GM23338 (cell line): ENCODE measurements at regions not wholly inside any gene's neighbourhood (a gene's known extent, or its start where the extent isn't known, plus 50 kb on each side); places are given as distances from the start of the nearest gene placed in this dataset.

Experiments used
- ATAC-seq: fragments of 200-7000 bp; cut with Tn5 transposase; 3 replicates; pipeline ENCODE4 v1.9.1; 2020
- DNase-seq: peaks from one replicate; pipeline ENCODE4 v3.0.0-alpha.2; 2015; ENCODE audit warnings: low spot score
- H2AFZ ChIP-seq: fragments of 200-600 bp; sonication (generic); 2 replicates; pipeline ENCODE4 v1.8.0; 2016; ENCODE audit warnings: antibody characterized with exemption, mild to moderate bottlenecking, moderate library complexity
- H3F3A ChIP-seq: fragments of 200-600 bp; sonication (generic); replicated peaks from 2 replicates; pipeline ENCODE4 v1.8.0; 2017; ENCODE audit warnings: antibody characterized with exemption, mixed run types, low read depth
- H3K27ac ChIP-seq: fragments of 200-600 bp; sonication (generic); 2 replicates; pipeline ENCODE4 v1.6.1; 2016; ENCODE audit warnings: low read depth
- H3K27me3 ChIP-seq: fragments of 200-600 bp; sonication (generic); 2 replicates; pipeline ENCODE4 v1.8.0; 2016; ENCODE audit warnings: mild to moderate bottlenecking, mixed run types, moderate library complexity; ENCODE audit not compliant: insufficient read depth
- H3K36me3 ChIP-seq: fragments of 200-600 bp; sonication (generic); 2 replicates; pipeline ENCODE4 v1.8.0; 2016; ENCODE audit warnings: mild to moderate bottlenecking; ENCODE audit not compliant: insufficient read depth
- H3K4me1 ChIP-seq: fragments of 200-600 bp; sonication (generic); 2 replicates; pipeline ENCODE4 v1.8.0; 2016; ENCODE audit warnings: mild to moderate bottlenecking, moderate library complexity; ENCODE audit not compliant: insufficient read depth
- H3K4me2 ChIP-seq: fragments of 200-600 bp; sonication (generic); 2 replicates; pipeline ENCODE4 v1.7.1; 2017; ENCODE audit warnings: mixed run types
- H3K4me3 ChIP-seq: fragments of 200-600 bp; sonication (generic); 2 replicates; pipeline ENCODE4 v1.6.1; 2016; ENCODE audit warnings: mixed run types
- H3K79me2 ChIP-seq: fragments of 200-600 bp; sonication (generic); replicated peaks from 2 replicates; pipeline ENCODE4 v1.8.0; 2017; ENCODE audit warnings: mild to moderate bottlenecking; ENCODE audit not compliant: insufficient read depth
- H3K9me2 ChIP-seq: fragments of 200-600 bp; sonication (generic); 2 replicates; pipeline ENCODE4 v1.8.0; 2017; ENCODE audit not compliant: insufficient read depth
- H4K20me1 ChIP-seq: fragments of 200-600 bp; sonication (generic); replicated peaks from 2 replicates; pipeline ENCODE4 v1.8.0; 2017; ENCODE audit warnings: mild to moderate bottlenecking; ENCODE audit not compliant: insufficient read depth
- H3K27ac Mint-ChIP-seq: 2 replicates; pipeline ENCODE4 v1.8.0; 2020; ENCODE audit warnings: inconsistent platforms, mild to moderate bottlenecking, moderate library complexity, mixed read lengths
- H3K27me3 Mint-ChIP-seq: 3 replicates; pipeline ENCODE4 v1.8.0; 2022; ENCODE audit warnings: low read depth, mild to moderate bottlenecking, moderate library complexity, mixed read lengths, inconsistent platforms; ENCODE audit not compliant: insufficient read depth, poor library complexity
- H3K36me3 Mint-ChIP-seq: 3 replicates; pipeline ENCODE4 v1.8.0; 2021; ENCODE audit warnings: low read depth, mild to moderate bottlenecking, inconsistent platforms, moderate library complexity, mixed read lengths
- H3K4me1 Mint-ChIP-seq: 3 replicates; pipeline ENCODE4 v1.8.0; 2020; ENCODE audit warnings: mild to moderate bottlenecking, inconsistent platforms, mixed read lengths
- H3K4me3 Mint-ChIP-seq: 3 replicates; pipeline ENCODE4 v1.8.0; 2021; ENCODE audit warnings: moderate library complexity, mild to moderate bottlenecking, inconsistent platforms, mixed read lengths
- H3K9me3 Mint-ChIP-seq: 3 replicates; pipeline ENCODE4 v1.8.0; 2020; ENCODE audit warnings: moderate library complexity, mild to moderate bottlenecking, inconsistent platforms, mixed read lengths
- CREB1 ChIP-seq: fragments of 250-450 bp; sonication (Bioruptor Pico); IDR thresholded peaks from 2 replicates; pipeline ENCODE4 v1.5.0; 2020; ENCODE audit warnings: low read depth, mild to moderate bottlenecking, moderate library complexity
- EZH2phosphoT487 ChIP-seq: fragments of 200-600 bp; sonication (generic); IDR thresholded peaks from one replicate; pipeline ENCODE4 v1.8.1; 2018; ENCODE audit warnings: antibody characterized with exemption; ENCODE audit not compliant: unreplicated experiment
- JUNB ChIP-seq: IDR thresholded peaks from one replicate; pipeline ENCODE4 v1.6.1; 2016; ENCODE audit warnings: antibody characterized with exemption; ENCODE audit not compliant: unreplicated experiment
- NANOG ChIP-seq: IDR thresholded peaks from 2 replicates; pipeline ENCODE4 v1.6.1; 2016; ENCODE audit warnings: antibody characterized with exemption, borderline replicate concordance
- POLR2AphosphoS5 ChIP-seq: IDR thresholded peaks from 2 replicates; pipeline ENCODE4 v1.6.1; 2016; ENCODE audit warnings: antibody characterized with exemption, low read depth
- REST ChIP-seq: IDR thresholded peaks from one replicate; pipeline ENCODE4 v1.6.1; 2018; ENCODE audit warnings: antibody characterized with exemption; ENCODE audit not compliant: unreplicated experiment
- STAT1 ChIP-seq: IDR thresholded peaks from one replicate; pipeline ENCODE4 v1.6.1; 2016; ENCODE audit warnings: antibody characterized with exemption; ENCODE audit not compliant: unreplicated experiment
- TF ChIP-seq, protein P1 (sequence below), 2 experiments: fragments of 200-600 bp in 1 of 2; sonication (generic) in 1 of 2; conservative IDR thresholded peaks; 2 replicates each; pipeline versions ENCODE4 v1.5.1 to v1.6.1; 2016 to 2017; ENCODE audit warnings: antibody characterized with exemption in 2 of 2, low read depth in 2 of 2, mild to moderate bottlenecking in 2 of 2, moderate library complexity in 1 of 2

GRCh38 chr10:4120096-4120853 is 335.3 kb upstream of the KLF6 start:
- Histone ChIP-seq H3F3A (no peaks in the 10 kb centered on the region), H3K4me2 (no peak overlapping the region), H3K4me3 (no peak overlapping the region), H3K27me3 (no peaks in the 10 kb centered on the region), H3K79me2 (no peaks in the 10 kb centered on the region), H2AFZ (no peak overlapping the region), H3K4me1 (no peaks in the 10 kb centered on the region), H3K36me3 (no peaks in the 10 kb centered on the region), H3K27ac (no peak overlapping the region), H4K20me1 (no peaks in the 10 kb centered on the region), H3K9me2 (no peaks in the 10 kb centered on the region)
- Mint-ChIP-seq H3K27ac (no peak overlapping the region), H3K27me3 (peaks cover 7% of the 10 kb centered on the region), H3K4me1 (peaks cover 4% of the 10 kb centered on the region; the same call in 2 of the 3 replicates), H3K9me3 (no peaks in the 10 kb centered on the region; the same call in 2 of the 3 replicates), H3K36me3 (no peaks in the 10 kb centered on the region), H3K4me3 (no peak overlapping the region)
- DNase-seq (no peak), ATAC-seq (no peak)
- TF ChIP-seq NANOG (no peak), STAT1 (no peak), REST (no peak), POLR2AphosphoS5 (no peak), CREB1 (no peak), JUNB (no peak), EZH2phosphoT487 (no peak)

- H3K4me1 Mint-ChIP-seq = peaks cover 4% of the 10 kb centered on the region; the same call in 2 of the 3 replicates
- no peaks in the 10 kb centered on the region for H3K36me3 ChIP-seq
- ATAC-seq = no peak
- no peak overlapping the region for H3K27ac ChIP-seq
- no peak overlapping the region for H2AFZ ChIP-seq
- no peaks in the 10 kb centered on the region for H3K27me3 ChIP-seq
- no peaks in the 10 kb centered on the region for H3K4me1 ChIP-seq
- H3K9me2 ChIP-seq = no peaks in the 10 kb centered on the region
- no peak overlapping the region for H3K4me2 ChIP-seq
- TF ChIP-seq REST = no peak
- TF ChIP-seq, protein P1, sequence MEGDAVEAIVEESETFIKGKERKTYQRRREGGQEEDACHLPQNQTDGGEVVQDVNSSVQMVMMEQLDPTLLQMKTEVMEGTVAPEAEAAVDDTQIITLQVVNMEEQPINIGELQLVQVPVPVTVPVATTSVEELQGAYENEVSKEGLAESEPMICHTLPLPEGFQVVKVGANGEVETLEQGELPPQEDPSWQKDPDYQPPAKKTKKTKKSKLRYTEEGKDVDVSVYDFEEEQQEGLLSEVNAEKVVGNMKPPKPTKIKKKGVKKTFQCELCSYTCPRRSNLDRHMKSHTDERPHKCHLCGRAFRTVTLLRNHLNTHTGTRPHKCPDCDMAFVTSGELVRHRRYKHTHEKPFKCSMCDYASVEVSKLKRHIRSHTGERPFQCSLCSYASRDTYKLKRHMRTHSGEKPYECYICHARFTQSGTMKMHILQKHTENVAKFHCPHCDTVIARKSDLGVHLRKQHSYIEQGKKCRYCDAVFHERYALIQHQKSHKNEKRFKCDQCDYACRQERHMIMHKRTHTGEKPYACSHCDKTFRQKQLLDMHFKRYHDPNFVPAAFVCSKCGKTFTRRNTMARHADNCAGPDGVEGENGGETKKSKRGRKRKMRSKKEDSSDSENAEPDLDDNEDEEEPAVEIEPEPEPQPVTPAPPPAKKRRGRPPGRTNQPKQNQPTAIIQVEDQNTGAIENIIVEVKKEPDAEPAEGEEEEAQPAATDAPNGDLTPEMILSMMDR (conservative IDR thresholded peaks at IDR 0.05; ENCODE audit: low read depth in 2 of 2) = no peak
- H3K4me3 Mint-ChIP-seq = no peak overlapping the region
- H4K20me1 ChIP-seq = no peaks in the 10 kb centered on the region
- no peaks in the 10 kb centered on the region for H3K36me3 Mint-ChIP-seq
- no peaks in the 10 kb centered on the region; the same call in 2 of the 3 replicates for H3K9me3 Mint-ChIP-seq
- H3K27ac Mint-ChIP-seq = no peak overlapping the region
- H3K27me3 Mint-ChIP-seq = peaks cover 3% of the 10 kb centered on the region
- H3F3A ChIP-seq = no peaks in the 10 kb centered on the region
- DNase-seq = no peak
- no peaks in the 10 kb centered on the region for H3K79me2 ChIP-seq
- H3K4me3 ChIP-seq = no peak overlapping the region
Observed at GRCh38 chr10:4119107-4119506, 334.1 kb upstream of the KLF6 start.
